ENCODE measurements at regions not wholly inside any gene's neighbourhood (a gene's known extent, or its start where the extent isn't known, plus 50 kb on each side); places are given as distances from the start of the nearest gene placed in this dataset.

DNA sequence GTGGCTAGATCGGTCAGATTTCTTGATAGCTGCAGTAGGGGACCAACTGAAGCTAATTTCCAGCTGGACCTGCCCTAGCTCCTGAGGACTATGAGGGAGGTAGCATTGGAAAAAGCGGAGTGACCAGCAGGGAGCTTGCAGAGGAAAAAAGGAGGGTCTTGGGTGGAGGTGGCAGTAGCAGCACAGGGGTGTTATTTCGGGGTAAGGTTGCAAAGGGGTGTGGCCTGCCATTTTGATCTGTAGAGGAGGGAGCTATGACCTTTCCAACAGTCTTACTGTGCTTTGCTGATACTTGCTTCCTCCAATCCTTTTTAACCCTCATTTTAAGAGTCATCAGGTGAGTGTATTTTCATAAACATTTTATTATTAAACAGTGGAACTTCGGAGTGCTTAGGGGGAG is 83.8 kb upstream of the NRXN3 start:
- H3K4me3 Mint-ChIP-seq: no peak overlapping the region
- intact Hi-C loops (cut with micrococcal nuclease): no loop called here

DNA sequence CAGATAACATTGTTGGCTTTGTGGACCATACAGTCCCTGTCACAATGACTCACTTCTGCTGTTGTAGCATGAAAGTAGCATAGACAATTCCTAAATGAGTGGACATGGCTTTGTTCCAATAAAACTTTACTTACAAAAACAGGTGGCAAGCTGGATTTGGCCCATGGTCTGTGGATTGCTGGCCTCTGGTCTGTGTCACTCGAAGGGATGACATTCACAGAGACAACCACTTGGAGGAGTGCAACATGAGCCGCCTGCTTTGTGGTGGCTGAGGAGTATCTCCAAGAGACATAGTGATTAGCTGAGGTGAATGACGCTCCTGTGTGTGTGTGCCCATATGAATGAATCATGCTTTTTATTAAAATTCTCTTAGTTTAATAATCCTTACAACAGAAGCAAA is 81.3 kb upstream of the NRXN3 start:
- H3K4me1 Mint-ChIP-seq: no peaks in the 10 kb centered on the region
- Histone ChIP-seq H3K27me3 (ENCODE audit: control insufficient read depth in 2 of 2, insufficient read depth in 2 of 2, low read length in 2 of 2) (no peaks in the 10 kb centered on the region), H3K36me3 (replicated peaks in 1 of 2; ENCODE audit: control insufficient read depth in 1 of 2, insufficient read depth in 2 of 2, low read length in 2 of 2) (no peaks in the 10 kb centered on the region), H3K4me1 (ENCODE audit: control insufficient read depth in 1 of 2, insufficient read depth in 2 of 2, low read length in 2 of 2) (no peaks in the 10 kb centered on the region), H3K27ac (ENCODE audit: low read depth in 1 of 2, low read length in 2 of 2) (no peak overlapping the region), H3K79me2 (ENCODE audit: insufficient read depth, low read length) (no peaks in the 10 kb centered on the region), H3K9me3 (replicated peaks in 1 of 2; ENCODE audit: control insufficient read depth in 1 of 2, insufficient read depth in 1 of 2, low read length in 2 of 2) (no peaks in the 10 kb centered on the region), H3K4me2 (replicated peaks; ENCODE audit: extremely low read depth, low read length, poor library complexity, severe bottlenecking) (no peak overlapping the region), H3K9ac (ENCODE audit: insufficient read depth, low read length, poor library complexity, severe bottlenecking) (no peak overlapping the region), H4K20me1 (ENCODE audit: insufficient read depth, low read length) (no peaks in the 10 kb centered on the region), H2AFZ (ENCODE audit: insufficient read depth, low read depth, low read length, poor library complexity, severe bottlenecking) (no peak overlapping the region), H3K4me3 (replicated peaks in 1 of 3; ENCODE audit: low read depth in 2 of 3, low read length in 3 of 3) (no peak overlapping the region)
- H3K4me3 Mint-ChIP-seq: no peak overlapping the region
- H3K36me3 Mint-ChIP-seq: no peaks in the 10 kb centered on the region
- H3K27ac Mint-ChIP-seq: no peak overlapping the region
- H3K27me3 Mint-ChIP-seq (ENCODE audit: low read depth in 3 of 3): peaks cover 0 to 7% (median 2%) of the 10 kb centered on the region in 3 donors
- DNase-seq: no peak
- intact Hi-C loops (cut with micrococcal nuclease): no loop called here
- WGBS (ENCODE audit: insufficient coverage): no CpG with 5 or more reads among the region's 3 CpGs
- TF ChIP-seq, protein P1, sequence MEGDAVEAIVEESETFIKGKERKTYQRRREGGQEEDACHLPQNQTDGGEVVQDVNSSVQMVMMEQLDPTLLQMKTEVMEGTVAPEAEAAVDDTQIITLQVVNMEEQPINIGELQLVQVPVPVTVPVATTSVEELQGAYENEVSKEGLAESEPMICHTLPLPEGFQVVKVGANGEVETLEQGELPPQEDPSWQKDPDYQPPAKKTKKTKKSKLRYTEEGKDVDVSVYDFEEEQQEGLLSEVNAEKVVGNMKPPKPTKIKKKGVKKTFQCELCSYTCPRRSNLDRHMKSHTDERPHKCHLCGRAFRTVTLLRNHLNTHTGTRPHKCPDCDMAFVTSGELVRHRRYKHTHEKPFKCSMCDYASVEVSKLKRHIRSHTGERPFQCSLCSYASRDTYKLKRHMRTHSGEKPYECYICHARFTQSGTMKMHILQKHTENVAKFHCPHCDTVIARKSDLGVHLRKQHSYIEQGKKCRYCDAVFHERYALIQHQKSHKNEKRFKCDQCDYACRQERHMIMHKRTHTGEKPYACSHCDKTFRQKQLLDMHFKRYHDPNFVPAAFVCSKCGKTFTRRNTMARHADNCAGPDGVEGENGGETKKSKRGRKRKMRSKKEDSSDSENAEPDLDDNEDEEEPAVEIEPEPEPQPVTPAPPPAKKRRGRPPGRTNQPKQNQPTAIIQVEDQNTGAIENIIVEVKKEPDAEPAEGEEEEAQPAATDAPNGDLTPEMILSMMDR (IDR thresholded peaks at IDR 0.05): no peak
- H3K9me3 Mint-ChIP-seq: peaks cover 0 to 5% (median 0%) of the 10 kb centered on the region in 7 donors

More for the DNA sequence above, 83.8 kb upstream of the NRXN3 start:
- DNase-seq: no peak
- no peaks in the 10 kb centered on the region for H3K27me3 ChIP-seq (ENCODE audit: control insufficient read depth in 2 of 2, insufficient read depth in 2 of 2, low read length in 2 of 2)
- no peak overlapping the region for H3K9ac ChIP-seq (ENCODE audit: insufficient read depth, low read length, poor library complexity, severe bottlenecking)
- no peaks in the 10 kb centered on the region for H4K20me1 ChIP-seq (ENCODE audit: insufficient read depth, low read length)
- peaks cover 1 to 2% (median 2%) of the 10 kb centered on the region in 3 donors for H3K27me3 Mint-ChIP-seq (ENCODE audit: low read depth in 3 of 3)
- no peaks in the 10 kb centered on the region for H3K36me3 Mint-ChIP-seq
- no peaks in the 10 kb centered on the region for H3K36me3 ChIP-seq (replicated peaks in 1 of 2; ENCODE audit: control insufficient read depth in 1 of 2, insufficient read depth in 2 of 2, low read length in 2 of 2)
- peaks cover 0 to 2% (median 0%) of the 10 kb centered on the region in 7 donors for H3K9me3 Mint-ChIP-seq
- WGBS (ENCODE audit: insufficient coverage): 93% methylated on average over 3 of the region's 4 CpGs
- no peaks in the 10 kb centered on the region for H3K4me1 Mint-ChIP-seq
- H3K4me3 ChIP-seq (replicated peaks in 1 of 3; ENCODE audit: low read depth in 2 of 3, low read length in 3 of 3): no peak overlapping the region
- H2AFZ ChIP-seq (ENCODE audit: insufficient read depth, low read depth, low read length, poor library complexity, severe bottlenecking): no peak overlapping the region
- no peak overlapping the region for H3K4me2 ChIP-seq (replicated peaks; ENCODE audit: extremely low read depth, low read length, poor library complexity, severe bottlenecking)
- H3K27ac ChIP-seq (ENCODE audit: low read depth in 1 of 2, low read length in 2 of 2): no peak overlapping the region
- H3K4me1 ChIP-seq (ENCODE audit: control insufficient read depth in 1 of 2, insufficient read depth in 2 of 2, low read length in 2 of 2): no peaks in the 10 kb centered on the region
- TF ChIP-seq, protein P1 (IDR thresholded peaks at IDR 0.05): no peak
- H3K9me3 ChIP-seq (replicated peaks in 1 of 2; ENCODE audit: control insufficient read depth in 1 of 2, insufficient read depth in 1 of 2, low read length in 2 of 2): no peaks in the 10 kb centered on the region
- H3K27ac Mint-ChIP-seq: no peak overlapping the region
- no peaks in the 10 kb centered on the region for H3K79me2 ChIP-seq (ENCODE audit: insufficient read depth, low read length)
